Trophoblast cell (in vitro differentiated cells and primary cell): ENCODE measurements at regions not wholly inside any gene's neighbourhood (a gene's known extent, or its start where the extent isn't known, plus 50 kb on each side); places are given as distances from the start of the nearest gene placed in this dataset.
A peak's percentile ranks its signal among the peaks of the same experiment; 100 is the strongest.
"Not testable (repeated sequence)": the region's sequence is repeated elsewhere in the genome, so short reads cannot be mapped to it uniquely, and the experiment has no call there.

Experiments used
- DNase-seq, 2 donors: peaks; one replicate each; pipeline ENCODE4 v3.0.0-alpha.2; 2016
- H2AFZ ChIP-seq: 2 replicates; pipeline ENCODE4 v1.6.1; 2013; ENCODE audit warnings: low read length, moderate library complexity, mild to moderate bottlenecking; ENCODE audit not compliant: insufficient read depth, poor library complexity
- H2AK5ac ChIP-seq: 2 replicates; pipeline ENCODE4 v1.6.1; 2013; ENCODE audit warnings: mild to moderate bottlenecking, low read length
- H2BK120ac ChIP-seq: 2 replicates; pipeline ENCODE4 v1.6.1; 2013; ENCODE audit warnings: low read length, mild to moderate bottlenecking, moderate library complexity; ENCODE audit not compliant: insufficient read depth, poor library complexity
- H2BK12ac ChIP-seq: 2 replicates; pipeline ENCODE4 v1.6.1; 2013; ENCODE audit warnings: mild to moderate bottlenecking, low read length, moderate library complexity
- H2BK5ac ChIP-seq: 2 replicates; pipeline ENCODE4 v1.6.1; 2013; ENCODE audit warnings: low read length, low read depth, moderate library complexity, mild to moderate bottlenecking; ENCODE audit not compliant: poor library complexity
- H3K14ac ChIP-seq: 2 replicates; pipeline ENCODE4 v1.6.1; 2013; ENCODE audit warnings: mild to moderate bottlenecking, low read length
- H3K18ac ChIP-seq: 2 replicates; pipeline ENCODE4 v1.6.1; 2013; ENCODE audit warnings: mild to moderate bottlenecking, low read length
- H3K23ac ChIP-seq: 2 replicates; pipeline ENCODE4 v1.6.1; 2013; ENCODE audit warnings: low read length
- H3K27ac ChIP-seq: 2 replicates; pipeline ENCODE4 v1.5.1; 2013; ENCODE audit warnings: low read depth, mild to moderate bottlenecking, inconsistent platforms, low read length, moderate library complexity
- H3K27me3 ChIP-seq: 2 replicates; pipeline ENCODE4 v1.6.1; 2013; ENCODE audit warnings: inconsistent platforms, mild to moderate bottlenecking, low read length, moderate library complexity; ENCODE audit not compliant: insufficient read depth
- H3K36me3 ChIP-seq, 2 experiments: 1 replicate in 1 of 2; 2 replicates in 1 of 2; pipeline ENCODE4 v1.6.1; 2013; ENCODE audit warnings: low read length in 2 of 2, mild to moderate bottlenecking in 2 of 2, moderate library complexity in 1 of 2; ENCODE audit not compliant: insufficient read depth in 2 of 2, control insufficient read depth in 1 of 2
- H3K4ac ChIP-seq: 2 replicates; pipeline ENCODE4 v1.6.1; 2013; ENCODE audit warnings: low read depth, mild to moderate bottlenecking, low read length, moderate library complexity
- H3K4me1 ChIP-seq, 2 experiments: 1 replicate in 1 of 2; 2 replicates in 1 of 2; pipeline ENCODE4 v1.6.1; 2013; ENCODE audit warnings: low read length in 2 of 2, mild to moderate bottlenecking in 2 of 2, moderate library complexity in 1 of 2; ENCODE audit not compliant: insufficient read depth in 2 of 2, control insufficient read depth in 1 of 2
- H3K4me2 ChIP-seq: 2 replicates; pipeline ENCODE4 v1.6.1; 2013; ENCODE audit warnings: inconsistent platforms, mild to moderate bottlenecking, low read length, moderate library complexity
- H3K4me3 ChIP-seq: 2 replicates; pipeline ENCODE4 v1.5.1; 2013; ENCODE audit warnings: mild to moderate bottlenecking, low read depth, low read length, inconsistent platforms
- H3K79me1 ChIP-seq: one replicate; pipeline ENCODE4 v1.6.1; 2013; ENCODE audit warnings: low read length
- H3K79me2 ChIP-seq: 2 replicates; pipeline ENCODE4 v1.6.1; 2013; ENCODE audit warnings: low read length, mild to moderate bottlenecking; ENCODE audit not compliant: control insufficient read depth, insufficient read depth, poor library complexity
- H3K9ac ChIP-seq: 2 replicates; pipeline ENCODE4 v1.6.1; 2013; ENCODE audit warnings: mild to moderate bottlenecking, low read length
- H3K9me3 ChIP-seq: 2 replicates; pipeline ENCODE4 v1.6.1; 2013; ENCODE audit warnings: low read depth, mild to moderate bottlenecking, control low read depth, inconsistent platforms, low read length; ENCODE audit not compliant: insufficient read depth
- H4K12ac ChIP-seq: 2 replicates; pipeline ENCODE4 v1.6.1; 2013; ENCODE audit warnings: low read depth, mild to moderate bottlenecking, low read length, moderate library complexity
- H4K8ac ChIP-seq: 2 replicates; pipeline ENCODE4 v1.6.1; 2013; ENCODE audit warnings: low read depth, mild to moderate bottlenecking, low read length, moderate library complexity
- H4K91ac ChIP-seq: one replicate; pipeline ENCODE4 v1.6.1; 2013; ENCODE audit warnings: low read depth, mild to moderate bottlenecking, low read length, moderate library complexity
- WGBS: extraction: QIAGEN DNeasy Blood & Tissue Kit; methylation state at CpG from one replicate; pipeline ENCODE4 v1.1.7; 2013; ENCODE audit warnings: missing lambda C conversion rate; ENCODE audit not compliant: insufficient read length, insufficient coverage; ENCODE audit errors: extremely low coverage; 5-methylcytosine and 5-hydroxymethylcytosine counted together

DNA sequence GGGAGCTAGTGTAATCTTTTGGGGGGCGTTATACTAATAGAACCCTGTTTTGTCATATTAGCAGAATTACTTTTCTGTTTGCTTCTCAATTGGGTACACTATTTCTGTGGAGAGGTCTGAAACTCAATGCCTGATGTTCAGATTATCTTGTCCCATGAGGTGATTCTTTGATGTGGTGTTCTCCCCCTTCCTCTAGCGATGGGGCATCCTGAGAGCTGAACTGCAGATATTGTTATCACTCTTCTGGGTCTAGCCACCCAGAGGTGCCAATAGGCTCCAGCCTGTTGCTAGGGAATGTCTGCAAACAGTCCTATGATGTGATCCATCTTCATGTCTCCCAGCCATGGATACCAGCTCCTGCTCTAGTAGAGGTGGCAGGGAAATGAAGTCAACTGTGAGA is 233.1 kb upstream of the RASA1 start:
- H3K4me2 ChIP-seq, result no peak overlapping the region
- no peak overlapping the region for H4K12ac ChIP-seq
- no peak overlapping the region for H3K23ac ChIP-seq
- no peak overlapping the region for H4K91ac ChIP-seq
- no peak overlapping the region for H3K18ac ChIP-seq
- no peak overlapping the region for H3K4me3 ChIP-seq
- WGBS, result no CpG with 5 or more reads among the region's 2 CpGs
- no peak overlapping the region for H2BK5ac ChIP-seq
- no peak overlapping the region for H2AFZ ChIP-seq
- no peak overlapping the region for H3K27ac ChIP-seq
- H3K4ac ChIP-seq, result no peak overlapping the region
- H3K27me3 ChIP-seq, result no peaks in the 10 kb centered on the region
- no peaks in the 10 kb centered on the region for H3K36me3 ChIP-seq
- no peaks in the 10 kb centered on the region for H3K79me2 ChIP-seq
- H3K14ac ChIP-seq, result no peak overlapping the region
- peaks cover 7 to 10% of the 10 kb centered on the region in 2 experiments for H3K4me1 ChIP-seq
- H3K79me1 ChIP-seq, result no peaks in the 10 kb centered on the region
- no peak overlapping the region for H2BK12ac ChIP-seq
- no peak overlapping the region for H2BK120ac ChIP-seq
- H2AK5ac ChIP-seq, result no peak overlapping the region
- no peaks in the 10 kb centered on the region for H3K9me3 ChIP-seq
- H4K8ac ChIP-seq, result no peak overlapping the region
- no peak overlapping the region for H3K9ac ChIP-seq
- no peak for DNase-seq

- H4K91ac ChIP-seq, result no peak overlapping the region
- H3K79me2 ChIP-seq, result no peaks in the 10 kb centered on the region
- H2BK120ac ChIP-seq, result no peak overlapping the region
- no peaks in the 10 kb centered on the region for H3K4me1 ChIP-seq
- no peak overlapping the region for H3K23ac ChIP-seq
- H3K27me3 ChIP-seq, result no peaks in the 10 kb centered on the region
- H3K4me3 ChIP-seq, result no peak overlapping the region
- no peak overlapping the region for H3K14ac ChIP-seq
- WGBS, result no CpG with 5 or more reads among the region's 7 CpGs
- H3K36me3 ChIP-seq, result no peaks in the 10 kb centered on the region
- H3K4me2 ChIP-seq, result no peak overlapping the region
- H2AK5ac ChIP-seq, result no peak overlapping the region
- no peaks in the 10 kb centered on the region for H3K9me3 ChIP-seq
- H3K27ac ChIP-seq, result no peak overlapping the region
- no peak overlapping the region for H3K4ac ChIP-seq
- no peak overlapping the region for H4K8ac ChIP-seq
- H2BK5ac ChIP-seq, result no peak overlapping the region
- no peak overlapping the region for H2AFZ ChIP-seq
- DNase-seq, result no peak
- H3K9ac ChIP-seq, result no peak overlapping the region
- H4K12ac ChIP-seq, result no peak overlapping the region
- no peak overlapping the region for H2BK12ac ChIP-seq
- no peaks in the 10 kb centered on the region for H3K79me1 ChIP-seq
- no peak overlapping the region for H3K18ac ChIP-seq
These were observed 225.1 kb upstream of the RASA1 start for GRCh38 chr5:87042554-87042953.

GRCh38 chr5:87048156-87048555 is 219.5 kb upstream of the RASA1 start:
- H3K79me1 ChIP-seq, result no peaks in the 10 kb centered on the region
- H3K14ac ChIP-seq, result no peak overlapping the region
- no peaks in the 10 kb centered on the region for H3K4me1 ChIP-seq
- no peak overlapping the region for H3K18ac ChIP-seq
- H2BK12ac ChIP-seq, result no peak overlapping the region
- H3K4me3 ChIP-seq, result no peak overlapping the region
- H3K23ac ChIP-seq, result no peak overlapping the region
- H4K8ac ChIP-seq, result no peak overlapping the region
- no peak overlapping the region for H2BK120ac ChIP-seq
- no peak overlapping the region for H2AK5ac ChIP-seq
- H3K4me2 ChIP-seq, result no peak overlapping the region
- H3K79me2 ChIP-seq, result no peaks in the 10 kb centered on the region
- no peaks in the 10 kb centered on the region for H3K36me3 ChIP-seq
- H3K9me3 ChIP-seq, result peaks cover 2% of the 10 kb centered on the region
- no peak overlapping the region for H3K4ac ChIP-seq
- H2AFZ ChIP-seq, result no peak overlapping the region
- no peak overlapping the region for H4K12ac ChIP-seq
- no peak overlapping the region for H4K91ac ChIP-seq
- no CpG with 5 or more reads among the region's 1 CpG for WGBS
- no peak overlapping the region for H2BK5ac ChIP-seq
- no peak overlapping the region for H3K9ac ChIP-seq
- H3K27ac ChIP-seq, result no peak overlapping the region
- H3K27me3 ChIP-seq, result no peaks in the 10 kb centered on the region
- no peak for DNase-seq

DNA sequence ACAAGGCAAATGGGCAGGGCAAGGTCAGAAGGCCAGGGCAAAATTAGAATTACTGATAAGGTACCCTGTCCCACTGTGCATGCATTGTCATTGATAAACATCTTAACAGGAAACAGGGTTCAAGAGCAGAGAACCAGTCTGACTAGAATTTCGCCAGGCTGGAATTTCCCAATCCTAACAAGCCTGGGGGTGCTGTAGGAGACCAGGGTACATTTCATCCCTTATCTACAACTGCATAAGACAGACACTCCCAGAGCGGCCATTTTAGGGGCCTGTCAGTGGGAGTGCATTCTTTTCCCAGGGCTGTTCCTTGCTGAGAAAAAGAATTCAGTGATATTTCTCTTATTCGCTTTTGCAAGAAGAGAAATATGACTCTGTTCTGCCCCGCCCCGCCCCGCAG is 218.7 kb upstream of the RASA1 start:
- H3K79me1 ChIP-seq, H3K18ac ChIP-seq, H2AK5ac ChIP-seq, H3K79me2 ChIP-seq, H4K8ac ChIP-seq, H3K4me2 ChIP-seq, H3K14ac ChIP-seq, H3K9me3 ChIP-seq, H3K4me1 ChIP-seq, H3K4ac ChIP-seq, H3K27me3 ChIP-seq, H2BK5ac ChIP-seq, H3K23ac ChIP-seq, H2BK120ac ChIP-seq, H4K12ac ChIP-seq, H3K4me3 ChIP-seq, H2BK12ac ChIP-seq, H3K9ac ChIP-seq, H4K91ac ChIP-seq, H3K36me3 ChIP-seq, H2AFZ ChIP-seq, H3K27ac ChIP-seq: not testable (repeated sequence)
- WGBS, result no CpG with 5 or more reads among the region's 6 CpGs
- DNase-seq, result peak in 1 of 2 donors; percentile 4
